Fibroblast of lung (primary cell): ENCODE measurements at regions not wholly inside any gene's neighbourhood (a gene's known extent, or its start where the extent isn't known, plus 50 kb on each side); places are given as distances from the start of the nearest gene placed in this dataset.

Experiments
- DNase-seq, 2 donors: peaks; one replicate each; pipeline versions ENCODE4 v3.0.0 to v3.0.0-alpha.2; 2010; ENCODE audit warnings: low read depth in 2 of 2
- H2AFZ ChIP-seq: 2 replicates; pipeline ENCODE4 v1.5.1; 2012; ENCODE audit warnings: low read length, control low read depth, inconsistent platforms
- H3K27ac ChIP-seq: 2 replicates; pipeline ENCODE4 v1.5.1; 2011; ENCODE audit warnings: low read length, control low read depth; ENCODE audit not compliant: insufficient read depth
- H3K27me3 ChIP-seq: 2 replicates; pipeline ENCODE4 v1.5.1; 2011; ENCODE audit warnings: mild to moderate bottlenecking, low read length; ENCODE audit not compliant: control insufficient read depth, insufficient read depth
- H3K36me3 ChIP-seq: 2 replicates; pipeline ENCODE4 v1.5.1; 2011; ENCODE audit warnings: low read length; ENCODE audit not compliant: control insufficient read depth, insufficient read depth
- H3K4me1 ChIP-seq: 2 replicates; pipeline ENCODE4 v1.5.1; 2011; ENCODE audit warnings: low read length; ENCODE audit not compliant: control insufficient read depth, insufficient read depth; ENCODE audit errors: extremely low read depth
- H3K4me2 ChIP-seq: 2 replicates; pipeline ENCODE4 v1.5.1; 2011; ENCODE audit warnings: low read length, control low read depth; ENCODE audit not compliant: insufficient read depth; ENCODE audit errors: extremely low read depth
- H3K4me3 ChIP-seq, 4 experiments: fragments of 200-600 bp in 1 of 4; sonication (generic) in 1 of 4; replicated peaks in 1 of 4; 2 replicates each; pipeline ENCODE4 v1.5.1; 2011 to 2016; ENCODE audit warnings: low read length in 4 of 4, low read depth in 3 of 4, mild to moderate bottlenecking in 3 of 4, control low read depth in 2 of 4, inconsistent platforms in 1 of 4, mixed read lengths in 1 of 4; ENCODE audit not compliant: insufficient read depth in 1 of 4; ENCODE audit errors: control extremely low read depth in 1 of 4
- H3K79me2 ChIP-seq: 2 replicates; pipeline ENCODE4 v1.5.1; 2012; ENCODE audit warnings: mild to moderate bottlenecking, low read length, inconsistent platforms; ENCODE audit not compliant: control insufficient read depth, insufficient read depth
- H3K9ac ChIP-seq: 2 replicates; pipeline ENCODE4 v1.5.1; 2011; ENCODE audit warnings: mild to moderate bottlenecking, low read length, control low read depth; ENCODE audit not compliant: insufficient read depth
- H3K9me3 ChIP-seq: 2 replicates; pipeline ENCODE4 v1.5.1; 2012; ENCODE audit warnings: low read depth, low read length; ENCODE audit not compliant: control insufficient read depth, insufficient read depth
- H4K20me1 ChIP-seq: 2 replicates; pipeline ENCODE4 v1.5.1; 2011; ENCODE audit warnings: low read length; ENCODE audit not compliant: control insufficient read depth, insufficient read depth; ENCODE audit errors: extremely low read depth
- CTCF ChIP-seq, 2 donors: IDR thresholded peaks in 1 of 2; conservative IDR thresholded peaks in 1 of 2; 1 replicate in 1 of 2; 2 replicates in 1 of 2; pipeline ENCODE4 v1.5.1; 2011 to 2012; ENCODE audit warnings: low read length in 2 of 2, control low read depth in 1 of 2, inconsistent platforms in 1 of 2, low read depth in 1 of 2, mild to moderate bottlenecking in 1 of 2
- EZH2 ChIP-seq: IDR thresholded peaks from 2 replicates; pipeline ENCODE4 v1.5.1; 2012; ENCODE audit warnings: low read length, control low read depth, mild to moderate bottlenecking; ENCODE audit errors: missing control alignments

GRCh38 chr6:81854474-81854873 lies 102.0 kb upstream of the TENT5A start:
- H3K79me2 ChIP-seq: no peaks in the 10 kb centered on the region
- no peak overlapping the region for H2AFZ ChIP-seq
- no peak overlapping the region for H3K27ac ChIP-seq
- no peaks in the 10 kb centered on the region for H3K27me3 ChIP-seq
- no peak overlapping the region for H3K4me3 ChIP-seq
- no peaks in the 10 kb centered on the region for H4K20me1 ChIP-seq
- no peak for DNase-seq
- no peaks in the 10 kb centered on the region for H3K36me3 ChIP-seq
- no peaks in the 10 kb centered on the region for H3K4me1 ChIP-seq
- no peak overlapping the region for H3K4me2 ChIP-seq
- no peak overlapping the region for H3K9ac ChIP-seq
- no peaks in the 10 kb centered on the region for H3K9me3 ChIP-seq
- TF ChIP-seq EZH2 (no peak), CTCF (conservative IDR thresholded peaks at IDR 0.05 in 1 of 2, IDR thresholded peaks at IDR 0.05 in 1 of 2; ENCODE audit: low read depth in 1 of 2, low read length in 2 of 2) (no peak)

- no peak for DNase-seq
- Histone ChIP-seq H3K36me3 (no peaks in the 10 kb centered on the region), H2AFZ (no peak overlapping the region), H3K27me3 (no peaks in the 10 kb centered on the region), H3K4me1 (no peaks in the 10 kb centered on the region), H3K9ac (no peak overlapping the region), H3K27ac (no peak overlapping the region), H3K79me2 (no peaks in the 10 kb centered on the region), H3K9me3 (no peaks in the 10 kb centered on the region), H3K4me3 (no peak overlapping the region), H3K4me2 (no peak overlapping the region), H4K20me1 (no peaks in the 10 kb centered on the region)
- TF ChIP-seq EZH2: no peak
- no peak for TF ChIP-seq CTCF (conservative IDR thresholded peaks at IDR 0.05 in 1 of 2, IDR thresholded peaks at IDR 0.05 in 1 of 2; ENCODE audit: low read depth in 1 of 2, low read length in 2 of 2)
These were observed 101.5 kb upstream of the TENT5A start for GRCh38 chr6:81853975-81854374.

GRCh38 chr6:81849248-81849647 lies 96.8 kb upstream of the TENT5A start:
- no peak overlapping the region for H3K4me2 ChIP-seq

More at GRCh38 chr6:81849248-81849647, 96.8 kb upstream of the TENT5A start:
- H3K27ac ChIP-seq: no peak overlapping the region
- H3K9ac ChIP-seq: no peak overlapping the region
- H4K20me1 ChIP-seq: no peaks in the 10 kb centered on the region
- DNase-seq: no peak
- H3K36me3 ChIP-seq: no peaks in the 10 kb centered on the region
- no peaks in the 10 kb centered on the region for H3K9me3 ChIP-seq
- no peak overlapping the region for H3K4me3 ChIP-seq
- no peaks in the 10 kb centered on the region for H3K27me3 ChIP-seq
- TF ChIP-seq EZH2: no peak
- TF ChIP-seq CTCF (conservative IDR thresholded peaks at IDR 0.05 in 1 of 2, IDR thresholded peaks at IDR 0.05 in 1 of 2; ENCODE audit: low read depth in 1 of 2, low read length in 2 of 2): no peak
- no peak overlapping the region for H2AFZ ChIP-seq
- no peaks in the 10 kb centered on the region for H3K4me1 ChIP-seq
- H3K79me2 ChIP-seq: no peaks in the 10 kb centered on the region
